HG02798 (cell line): ENCODE measurements at regions not wholly inside any gene's neighbourhood (a gene's known extent, or its start where the extent isn't known, plus 50 kb on each side); places are given as distances from the start of the nearest gene placed in this dataset.
"Not testable (repeated sequence)": the region's sequence is repeated elsewhere in the genome, so short reads cannot be mapped to it uniquely, and the experiment has no call there.

Experiments used
- ATAC-seq: cut with Tn5 transposase; IDR thresholded peaks from one replicate; pipeline ENCODE4 v1.9.1; 2021; ENCODE audit warnings: mild to moderate bottlenecking; ENCODE audit not compliant: unreplicated experiment, poor library complexity

DNA sequence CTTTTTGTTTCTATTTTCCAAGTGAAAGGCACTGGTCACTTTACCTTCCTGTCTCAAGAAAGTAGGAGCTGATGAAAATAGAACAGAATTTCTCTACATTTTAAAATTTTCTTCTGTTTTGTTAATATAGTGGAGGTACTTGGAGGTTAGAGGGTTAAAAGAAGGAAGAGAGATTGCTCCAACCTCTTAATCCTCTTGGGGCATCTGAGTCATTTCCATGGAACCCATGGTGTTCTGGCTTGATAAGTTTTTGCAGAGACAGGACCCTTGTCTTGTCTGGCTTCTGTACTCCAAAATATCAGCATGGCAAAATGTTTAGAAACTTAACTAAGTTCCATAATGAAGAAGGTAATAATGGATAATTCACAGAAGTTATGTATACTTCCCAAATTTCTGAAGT, 727.2 kb downstream of the C4orf33 start:
- ATAC-seq = no peak

DNA sequence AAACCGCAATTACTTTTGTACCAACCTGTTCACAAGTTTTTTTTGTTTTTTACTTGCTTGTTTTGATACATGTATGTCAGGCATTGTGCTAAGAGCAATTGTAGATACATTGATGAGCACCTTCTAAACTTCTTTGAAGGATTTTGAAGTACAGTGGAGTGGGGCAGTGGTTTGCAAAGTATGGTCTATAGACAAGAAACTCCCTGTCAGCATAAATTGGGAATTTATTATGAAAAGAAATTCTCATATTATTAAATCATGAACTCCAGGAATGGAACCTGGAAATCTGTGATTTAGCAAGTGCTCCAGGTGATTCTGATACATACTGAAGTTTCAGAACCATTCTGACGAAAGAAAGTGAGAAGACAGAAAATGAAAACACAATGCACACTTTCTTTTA, 733.4 kb downstream of the C4orf33 start:
- no peak for ATAC-seq

DNA sequence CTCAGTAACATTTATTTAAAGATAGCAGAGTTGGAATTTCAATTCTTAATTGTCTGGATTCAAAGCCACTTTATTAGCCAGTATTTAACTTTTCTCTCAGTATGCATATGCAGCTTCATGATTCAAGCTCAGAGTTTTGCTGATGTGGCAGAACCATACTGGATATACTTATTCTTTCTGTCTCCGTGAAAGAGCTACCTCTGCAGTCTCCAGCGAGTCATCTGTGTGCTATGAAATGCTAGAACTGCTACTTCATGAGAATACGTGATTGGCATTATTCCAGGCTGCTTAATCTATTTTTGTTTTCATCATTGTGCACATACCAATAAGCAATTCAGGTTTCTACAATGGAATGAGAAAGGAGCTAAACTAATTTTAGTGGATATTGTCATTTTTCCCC, 743.7 kb downstream of the C4orf33 start:
- no peak for ATAC-seq

DNA sequence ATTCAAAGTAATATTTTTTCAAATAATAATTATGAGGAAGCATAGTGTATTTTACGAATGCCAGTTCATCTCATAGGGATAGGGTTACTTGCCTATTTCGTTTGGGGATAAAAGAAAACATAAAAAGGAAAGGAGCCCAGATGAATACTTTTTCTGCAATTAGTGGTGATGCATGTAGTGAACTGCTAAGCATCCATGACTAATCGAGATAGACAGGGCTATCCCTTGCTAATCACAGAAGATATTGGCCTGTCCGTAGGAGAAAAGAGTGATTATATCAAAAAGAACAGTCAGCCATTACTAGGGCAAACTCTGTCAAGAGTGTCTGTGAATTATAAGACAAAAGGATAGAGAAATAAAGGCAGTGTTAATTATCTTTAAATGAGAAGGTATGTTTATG, 746.1 kb downstream of the C4orf33 start:
- ATAC-seq = no peak

DNA sequence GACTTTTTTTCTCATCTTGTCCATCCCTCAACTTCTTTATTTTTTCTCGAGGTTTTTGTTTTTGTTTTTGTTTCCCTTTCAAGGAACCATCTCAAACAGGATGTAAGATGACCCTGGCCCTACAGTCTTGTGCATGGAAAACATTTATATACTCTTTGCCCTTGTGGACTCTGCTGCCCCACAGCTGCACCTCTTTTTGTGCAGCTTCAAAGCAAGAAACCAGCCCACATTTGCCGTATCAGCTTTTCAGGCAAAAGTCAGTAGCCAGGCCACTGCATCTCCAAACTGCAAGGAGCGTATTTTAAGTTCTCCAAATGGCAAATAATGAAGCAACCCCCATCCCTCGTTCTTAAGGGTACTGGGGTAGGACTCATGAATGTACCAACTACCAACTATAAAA, 756.5 kb downstream of the C4orf33 start:
- ATAC-seq = no peak

DNA sequence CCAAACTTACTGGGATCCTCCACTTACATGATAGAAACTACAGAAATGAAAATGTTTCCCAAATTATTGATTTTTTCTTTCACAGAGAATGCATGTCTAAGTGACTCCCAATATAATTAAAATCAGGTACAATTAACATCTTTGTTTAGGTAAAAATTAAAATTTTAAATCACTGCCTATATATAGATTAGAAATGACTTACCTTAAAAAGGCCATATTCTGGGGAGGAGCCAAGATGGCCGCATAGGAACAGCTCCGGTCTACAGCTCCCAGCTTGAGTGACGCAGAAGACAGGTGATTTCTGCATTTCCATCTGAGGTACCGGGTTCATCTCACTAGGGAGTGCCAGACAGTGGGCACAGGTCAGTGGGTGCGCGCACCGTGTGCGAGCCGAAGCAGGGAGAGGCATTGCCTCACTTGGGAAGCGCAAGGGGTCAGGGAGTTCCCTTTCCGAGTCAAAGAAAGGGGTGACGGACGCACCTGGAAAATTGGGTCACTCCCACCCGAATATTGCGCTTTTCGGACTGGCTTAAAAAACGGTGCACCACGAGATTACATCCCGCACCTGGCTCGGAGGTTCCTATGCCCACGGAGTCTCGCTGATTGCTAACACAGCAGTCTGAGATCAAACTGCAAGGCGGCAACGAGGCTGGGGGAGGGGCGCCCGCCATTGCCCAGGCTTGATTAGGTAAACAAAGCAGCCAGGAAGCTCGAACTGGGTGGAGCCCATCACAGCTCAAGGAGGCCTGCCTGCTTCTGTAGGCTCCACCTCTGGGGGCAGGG, 757.9 kb downstream of the C4orf33 start:
- not testable (repeated sequence) for ATAC-seq

DNA sequence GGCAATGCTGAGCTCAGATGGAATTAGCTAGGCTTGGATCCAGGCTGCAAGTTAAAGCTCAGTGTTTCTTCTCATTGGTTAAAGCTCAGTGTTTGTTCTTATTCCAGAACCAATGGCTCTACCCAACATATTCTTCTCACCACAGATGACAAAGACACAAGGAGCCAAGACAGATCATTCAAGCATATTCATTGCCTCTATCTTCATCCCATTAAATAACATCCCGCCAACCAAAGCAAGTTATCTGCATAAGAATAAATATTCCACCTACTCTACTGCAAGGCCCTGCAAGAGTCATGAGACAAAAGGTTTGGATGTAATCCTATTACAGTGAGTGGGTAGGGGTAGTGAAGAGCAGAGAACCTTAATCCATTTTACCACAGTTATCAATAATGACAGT, 766.5 kb downstream of the C4orf33 start:
- no peak for ATAC-seq

DNA sequence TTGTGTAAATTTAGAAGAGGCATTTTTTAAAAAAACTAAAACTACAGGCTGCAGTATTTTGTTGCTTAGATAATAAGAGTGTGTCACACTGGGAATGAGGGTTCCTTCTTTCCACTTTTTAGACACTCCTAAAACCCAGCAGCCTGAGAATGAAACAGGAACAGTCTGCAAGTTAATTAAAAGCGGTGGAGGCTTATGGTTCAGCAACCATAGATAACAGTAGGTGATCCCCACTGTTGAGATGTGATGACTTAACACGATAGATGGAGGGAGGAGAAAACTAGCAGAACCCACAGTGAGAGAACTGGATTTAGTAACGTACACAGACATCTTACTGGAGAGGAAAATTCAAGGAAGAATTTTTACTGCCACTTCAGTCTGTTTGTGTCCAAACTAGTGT, 767.3 kb downstream of the C4orf33 start:
- ATAC-seq = no peak

DNA sequence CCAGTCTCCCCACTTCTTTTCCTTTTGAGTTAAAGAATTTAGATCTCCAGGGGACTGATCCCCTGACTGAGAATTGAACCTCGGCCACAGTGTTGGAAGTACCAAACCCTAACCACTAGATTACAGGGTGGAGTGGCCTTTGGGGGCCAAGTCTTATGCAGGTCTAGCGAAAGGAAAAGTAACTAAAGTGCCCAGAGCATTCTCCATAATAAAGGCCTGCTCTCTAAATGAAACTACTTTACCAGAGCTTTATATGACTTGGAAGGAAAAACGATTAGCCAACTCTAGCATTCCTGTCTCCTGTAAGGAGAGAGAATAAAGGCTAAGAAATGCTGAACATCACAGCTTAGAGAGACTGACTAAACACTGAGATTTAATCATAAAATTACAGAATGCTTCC, 788.0 kb downstream of the C4orf33 start:
- ATAC-seq = no peak

DNA sequence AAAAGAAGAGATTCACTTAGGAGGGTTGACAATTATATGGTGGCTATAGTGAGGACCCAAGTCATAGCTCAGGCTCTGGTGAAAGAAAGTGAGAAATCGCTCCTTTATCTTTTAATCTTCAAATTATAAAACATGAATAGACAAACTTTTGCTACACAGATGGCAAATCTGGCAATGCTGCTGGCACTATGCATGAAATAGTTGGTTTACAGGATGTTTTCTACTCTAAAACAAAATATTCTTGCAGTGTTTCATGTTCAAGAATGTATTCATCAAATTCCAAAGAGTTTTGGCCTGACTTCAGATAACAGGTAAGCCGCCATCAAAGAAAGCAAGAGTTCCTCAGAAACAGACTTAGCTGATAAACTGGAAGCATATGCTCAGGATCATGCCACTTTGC, 801.2 kb downstream of the C4orf33 start:
- ATAC-seq = no peak

DNA sequence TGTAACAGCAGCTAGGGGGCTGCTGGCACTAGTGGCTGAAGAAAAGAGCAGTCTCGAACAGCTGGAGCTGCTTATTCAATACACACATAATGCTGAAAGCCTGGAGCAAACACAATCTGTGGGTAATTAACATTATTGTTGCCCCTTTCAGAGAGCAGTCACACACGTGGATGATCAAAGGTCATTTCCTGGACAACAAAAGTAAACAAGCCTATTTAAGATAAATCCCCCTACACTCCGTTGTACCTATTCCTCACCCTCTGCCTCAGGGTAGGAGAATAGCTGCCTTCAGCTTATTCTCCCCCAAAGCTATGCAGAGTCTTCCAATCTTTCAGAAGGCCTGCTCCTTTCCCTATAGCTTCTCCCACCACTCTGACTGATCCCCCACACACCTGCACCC, 803.9 kb downstream of the C4orf33 start:
- ATAC-seq = no peak

DNA sequence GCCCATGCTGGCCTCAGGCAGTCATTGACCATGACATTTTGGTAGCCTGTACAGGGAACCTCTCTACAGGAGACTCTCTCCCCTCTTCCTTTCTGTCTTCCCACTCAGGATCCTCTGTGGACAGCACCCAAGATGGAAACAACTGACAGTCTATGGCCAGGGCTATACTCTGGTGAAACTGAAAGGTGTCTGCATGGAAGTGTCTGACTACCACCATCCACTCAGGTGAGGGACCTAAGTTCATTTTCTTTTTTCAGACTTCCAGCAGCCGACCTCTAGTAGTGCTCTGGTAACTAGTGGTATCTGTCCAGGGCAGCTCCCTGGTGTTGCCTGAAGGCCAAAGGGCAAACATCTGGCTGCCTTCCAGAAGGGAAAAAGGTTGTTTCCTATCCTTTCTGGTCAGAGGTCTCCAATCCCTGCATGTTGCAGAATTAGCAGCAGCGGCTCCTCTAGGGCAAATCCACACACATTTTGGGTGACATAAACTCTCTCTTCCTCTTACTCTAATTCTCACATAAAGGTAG, 804.5 kb downstream of the C4orf33 start:
- ATAC-seq = no peak

DNA sequence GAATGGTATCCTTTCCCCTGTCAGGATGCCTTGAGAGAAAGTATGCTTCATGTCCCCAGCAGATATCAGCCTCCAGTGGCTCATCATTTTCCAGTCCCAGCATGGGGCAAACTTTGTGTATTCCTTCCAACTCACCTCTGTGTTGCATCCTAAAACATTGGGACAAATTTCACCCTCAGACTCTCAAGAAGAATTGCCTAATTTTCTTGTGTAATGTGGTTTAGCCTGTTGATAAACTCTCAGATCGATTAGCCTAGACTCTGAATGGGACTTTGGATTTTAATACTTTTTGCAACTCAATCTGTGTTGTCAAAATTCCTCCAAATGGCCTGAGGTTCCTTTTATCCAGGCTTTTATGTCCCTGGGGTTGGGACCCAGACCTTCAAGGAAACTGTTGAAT, 805.3 kb downstream of the C4orf33 start:
- ATAC-seq = no peak

DNA sequence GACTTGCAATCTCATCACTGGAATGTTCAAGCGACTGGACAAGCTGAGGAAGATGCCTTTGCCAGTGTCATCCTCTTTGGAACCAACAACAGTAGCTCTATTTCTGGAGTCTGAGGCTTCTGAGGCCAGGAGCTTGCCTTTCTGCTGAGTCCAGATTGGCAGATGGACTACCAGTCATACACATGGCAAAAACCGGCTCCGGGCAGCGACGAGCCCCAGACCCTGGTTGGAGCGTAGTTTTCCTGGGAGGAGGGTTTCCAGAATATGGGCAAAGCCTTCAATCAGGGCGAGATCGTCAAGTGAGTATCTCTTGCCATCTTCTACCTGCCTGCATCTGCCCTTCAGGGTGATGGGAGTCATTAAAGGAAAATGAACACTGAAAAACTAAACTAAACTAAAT, 807.9 kb downstream of the C4orf33 start:
- ATAC-seq = no peak

DNA sequence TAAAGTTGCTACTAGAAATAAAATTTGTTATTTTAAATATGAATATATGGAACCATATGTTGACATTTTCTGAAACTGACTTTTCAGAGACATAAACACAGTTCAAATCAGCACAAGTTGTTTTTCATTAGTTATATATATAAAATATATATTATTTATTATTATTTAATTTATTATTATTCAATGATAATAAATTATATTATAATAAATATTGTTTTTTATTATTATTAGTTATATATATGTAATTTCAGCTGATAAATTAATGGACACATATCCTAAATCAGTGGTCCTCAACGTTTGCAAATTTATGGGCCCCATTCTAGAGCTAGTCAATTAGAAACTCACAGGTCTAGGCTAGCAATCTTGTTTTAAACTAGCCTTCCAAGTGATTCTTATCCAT, 809.3 kb downstream of the C4orf33 start:
- no peak for ATAC-seq

DNA sequence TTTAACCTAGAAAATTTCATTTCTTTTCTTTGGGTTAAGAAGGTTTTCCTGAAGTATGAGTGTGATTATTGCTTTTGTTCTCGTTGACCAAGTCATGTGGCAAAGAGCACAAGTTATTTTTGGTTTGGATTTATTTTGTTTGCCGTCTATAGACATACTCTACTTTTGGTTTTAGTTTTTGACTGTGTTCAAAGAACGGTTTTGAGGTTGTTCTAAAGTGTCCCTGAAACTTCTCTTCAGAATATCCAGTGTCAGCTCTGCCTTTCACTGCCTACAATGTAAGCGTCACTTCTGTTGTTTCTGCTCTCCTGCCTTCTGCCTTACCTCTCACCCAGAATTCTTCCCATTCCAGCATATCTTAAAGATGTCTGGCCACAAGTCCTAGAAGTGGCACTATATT, 812.2 kb downstream of the C4orf33 start:
- no peak for ATAC-seq

DNA sequence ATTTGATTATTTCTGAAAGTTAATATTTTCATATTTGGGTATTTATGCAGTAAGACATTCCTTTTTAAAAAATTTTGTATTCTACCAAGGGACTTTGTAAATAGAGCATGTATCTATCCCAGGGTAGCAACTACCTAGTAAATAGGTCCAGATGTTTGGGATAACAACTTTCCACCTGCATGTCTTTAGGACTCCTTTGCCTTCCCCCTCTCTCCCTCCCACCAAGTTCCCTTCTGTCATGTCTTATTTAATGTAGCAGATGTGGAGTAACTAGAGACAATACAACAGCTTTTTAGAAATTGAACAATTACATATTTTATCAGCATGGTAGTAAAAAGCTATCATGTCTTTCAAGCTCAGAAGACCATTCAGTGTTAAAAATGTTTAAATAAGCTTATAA, 821.0 kb downstream of the C4orf33 start:
- ATAC-seq = no peak

DNA sequence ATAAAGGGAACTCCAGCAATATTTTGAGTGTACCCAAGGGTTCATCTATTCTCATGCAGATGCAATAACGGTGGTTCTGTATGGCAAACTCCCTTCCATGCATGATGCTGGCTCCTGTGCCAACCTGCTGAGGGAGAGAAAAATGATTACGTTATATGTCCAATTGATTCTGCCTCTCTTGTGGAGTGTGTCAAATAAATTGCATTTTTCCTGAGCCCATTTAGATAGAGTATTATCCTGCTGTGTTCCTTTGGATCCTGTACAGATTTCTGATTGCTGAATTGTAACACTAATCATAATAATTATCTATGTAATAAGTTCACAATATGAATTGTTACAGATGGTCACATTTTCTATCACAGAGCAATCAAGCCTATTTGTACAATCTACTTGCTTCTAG, 821.7 kb downstream of the C4orf33 start:
- no peak for ATAC-seq

DNA sequence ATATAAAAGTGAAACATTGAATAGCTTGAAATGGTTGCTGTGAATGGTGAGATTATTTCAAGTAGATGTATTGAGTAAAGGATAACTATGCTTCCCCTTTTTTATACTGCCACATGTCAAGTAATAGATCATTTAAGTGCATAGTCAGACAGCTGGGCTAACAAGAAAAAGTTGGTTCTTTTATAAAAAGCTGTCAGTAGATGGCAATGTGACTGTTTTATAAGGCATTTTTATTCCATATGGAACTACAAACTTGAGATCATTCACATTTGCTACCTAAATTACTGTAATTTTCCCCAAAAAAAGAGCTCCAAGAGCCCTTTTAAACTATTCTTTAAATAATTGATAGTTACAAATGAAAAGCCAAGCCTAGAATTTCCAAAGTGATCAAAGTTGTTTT, 831.0 kb downstream of the C4orf33 start:
- ATAC-seq = no peak

DNA sequence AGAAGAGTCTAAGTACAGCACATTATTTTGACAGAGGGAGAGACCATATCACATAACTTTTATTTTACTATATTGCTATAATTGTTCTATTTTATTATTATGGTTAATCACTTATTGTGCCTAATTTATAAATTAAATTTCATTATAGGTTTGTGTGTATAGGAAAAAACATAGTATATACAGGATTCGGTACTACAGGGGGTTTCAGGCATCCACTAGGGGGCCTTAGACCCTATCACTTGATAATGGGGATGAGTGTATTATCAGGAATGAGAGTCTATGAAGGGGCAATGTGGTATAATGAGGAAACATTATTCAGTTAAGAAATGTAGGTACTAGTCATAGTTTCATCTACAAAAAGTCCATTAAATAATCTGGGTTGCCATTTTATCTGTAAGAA, 833.1 kb downstream of the C4orf33 start:
- ATAC-seq = peak; percentile 59

DNA sequence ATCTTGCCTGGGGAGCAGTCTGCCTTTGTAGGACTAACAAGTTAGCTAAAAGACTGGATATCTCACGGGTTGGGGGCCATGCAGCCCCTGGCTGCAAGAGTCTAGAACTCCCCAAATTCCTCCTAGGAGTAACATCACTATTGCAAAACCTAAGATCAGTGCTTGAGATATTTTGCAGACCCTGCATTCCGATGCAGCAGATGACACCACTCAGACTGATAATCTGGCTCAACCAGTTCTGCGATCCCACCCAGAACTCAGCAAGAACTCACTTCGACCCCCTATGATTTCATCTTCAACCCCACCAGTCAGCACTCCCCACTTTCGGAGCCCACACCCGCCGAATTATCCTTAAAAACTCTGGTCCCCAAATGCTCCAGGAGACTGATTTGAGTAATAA, 834.0 kb downstream of the C4orf33 start:
- no peak for ATAC-seq

DNA sequence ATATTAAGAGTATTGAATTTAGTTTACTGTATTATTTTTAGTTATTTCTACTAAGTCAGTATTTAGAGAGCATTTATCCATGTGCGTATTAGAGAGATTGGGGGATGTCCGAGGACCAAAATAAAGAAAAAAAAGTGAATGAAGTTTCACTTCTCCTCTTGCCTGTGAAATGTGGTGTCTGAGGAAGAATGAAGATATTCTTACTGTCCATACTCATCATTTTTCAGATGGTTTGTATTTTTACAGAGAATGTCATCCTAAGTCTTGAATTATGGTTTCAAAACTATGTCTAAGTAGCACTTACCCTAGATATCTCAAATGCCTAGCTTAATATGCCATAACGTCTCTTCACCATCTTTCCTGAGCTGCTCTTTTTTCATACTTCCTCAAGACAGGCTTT, 854.3 kb downstream of the C4orf33 start:
- ATAC-seq = no peak
